GM23338 (cell line): ENCODE measurements at regions not wholly inside any gene's neighbourhood (a gene's known extent, or its start where the extent isn't known, plus 50 kb on each side); places are given as distances from the start of the nearest gene placed in this dataset.

ENCODE experiments used
- ATAC-seq: fragments of 200-7000 bp; cut with Tn5 transposase; 3 replicates; pipeline ENCODE4 v1.9.1; 2020
- DNase-seq: peaks from one replicate; pipeline ENCODE4 v3.0.0-alpha.2; 2015; ENCODE audit warnings: low spot score
- H2AFZ ChIP-seq: fragments of 200-600 bp; sonication (generic); 2 replicates; pipeline ENCODE4 v1.8.0; 2016; ENCODE audit warnings: antibody characterized with exemption, mild to moderate bottlenecking, moderate library complexity
- H3F3A ChIP-seq: fragments of 200-600 bp; sonication (generic); replicated peaks from 2 replicates; pipeline ENCODE4 v1.8.0; 2017; ENCODE audit warnings: antibody characterized with exemption, mixed run types, low read depth
- H3K27ac ChIP-seq: fragments of 200-600 bp; sonication (generic); 2 replicates; pipeline ENCODE4 v1.6.1; 2016; ENCODE audit warnings: low read depth
- H3K27me3 ChIP-seq: fragments of 200-600 bp; sonication (generic); 2 replicates; pipeline ENCODE4 v1.8.0; 2016; ENCODE audit warnings: mild to moderate bottlenecking, mixed run types, moderate library complexity; ENCODE audit not compliant: insufficient read depth
- H3K36me3 ChIP-seq: fragments of 200-600 bp; sonication (generic); 2 replicates; pipeline ENCODE4 v1.8.0; 2016; ENCODE audit warnings: mild to moderate bottlenecking; ENCODE audit not compliant: insufficient read depth
- H3K4me1 ChIP-seq: fragments of 200-600 bp; sonication (generic); 2 replicates; pipeline ENCODE4 v1.8.0; 2016; ENCODE audit warnings: mild to moderate bottlenecking, moderate library complexity; ENCODE audit not compliant: insufficient read depth
- H3K4me2 ChIP-seq: fragments of 200-600 bp; sonication (generic); 2 replicates; pipeline ENCODE4 v1.7.1; 2017; ENCODE audit warnings: mixed run types
- H3K4me3 ChIP-seq: fragments of 200-600 bp; sonication (generic); 2 replicates; pipeline ENCODE4 v1.6.1; 2016; ENCODE audit warnings: mixed run types
- H3K79me2 ChIP-seq: fragments of 200-600 bp; sonication (generic); replicated peaks from 2 replicates; pipeline ENCODE4 v1.8.0; 2017; ENCODE audit warnings: mild to moderate bottlenecking; ENCODE audit not compliant: insufficient read depth
- H3K9me2 ChIP-seq: fragments of 200-600 bp; sonication (generic); 2 replicates; pipeline ENCODE4 v1.8.0; 2017; ENCODE audit not compliant: insufficient read depth
- H4K20me1 ChIP-seq: fragments of 200-600 bp; sonication (generic); replicated peaks from 2 replicates; pipeline ENCODE4 v1.8.0; 2017; ENCODE audit warnings: mild to moderate bottlenecking; ENCODE audit not compliant: insufficient read depth
- H3K27ac Mint-ChIP-seq: 2 replicates; pipeline ENCODE4 v1.8.0; 2020; ENCODE audit warnings: inconsistent platforms, mild to moderate bottlenecking, moderate library complexity, mixed read lengths
- H3K27me3 Mint-ChIP-seq: 3 replicates; pipeline ENCODE4 v1.8.0; 2022; ENCODE audit warnings: low read depth, mild to moderate bottlenecking, moderate library complexity, mixed read lengths, inconsistent platforms; ENCODE audit not compliant: insufficient read depth, poor library complexity
- H3K36me3 Mint-ChIP-seq: 3 replicates; pipeline ENCODE4 v1.8.0; 2021; ENCODE audit warnings: low read depth, mild to moderate bottlenecking, inconsistent platforms, moderate library complexity, mixed read lengths
- H3K4me1 Mint-ChIP-seq: 3 replicates; pipeline ENCODE4 v1.8.0; 2020; ENCODE audit warnings: mild to moderate bottlenecking, inconsistent platforms, mixed read lengths
- H3K4me3 Mint-ChIP-seq: 3 replicates; pipeline ENCODE4 v1.8.0; 2021; ENCODE audit warnings: moderate library complexity, mild to moderate bottlenecking, inconsistent platforms, mixed read lengths
- H3K9me3 Mint-ChIP-seq: 3 replicates; pipeline ENCODE4 v1.8.0; 2020; ENCODE audit warnings: moderate library complexity, mild to moderate bottlenecking, inconsistent platforms, mixed read lengths
- CREB1 ChIP-seq: fragments of 250-450 bp; sonication (Bioruptor Pico); IDR thresholded peaks from 2 replicates; pipeline ENCODE4 v1.5.0; 2020; ENCODE audit warnings: low read depth, mild to moderate bottlenecking, moderate library complexity
- CTCF ChIP-seq, 2 experiments: fragments of 200-600 bp in 1 of 2; sonication (generic) in 1 of 2; conservative IDR thresholded peaks; 2 replicates each; pipeline versions ENCODE4 v1.5.1 to v1.6.1; 2016 to 2017; ENCODE audit warnings: antibody characterized with exemption in 2 of 2, low read depth in 2 of 2, mild to moderate bottlenecking in 2 of 2, moderate library complexity in 1 of 2
- ETS1 ChIP-seq: IDR thresholded peaks from 2 replicates; pipeline ENCODE4 v1.6.1; 2016; ENCODE audit warnings: antibody characterized with exemption
- EZH2 ChIP-seq: fragments of 200-600 bp; sonication (generic); IDR thresholded peaks from one replicate; pipeline ENCODE4 v1.8.0; 2017; ENCODE audit warnings: antibody characterized with exemption, mild to moderate bottlenecking, low read depth; ENCODE audit not compliant: unreplicated experiment
- EZH2phosphoT487 ChIP-seq: fragments of 200-600 bp; sonication (generic); IDR thresholded peaks from one replicate; pipeline ENCODE4 v1.8.1; 2018; ENCODE audit warnings: antibody characterized with exemption; ENCODE audit not compliant: unreplicated experiment
- JUNB ChIP-seq: IDR thresholded peaks from one replicate; pipeline ENCODE4 v1.6.1; 2016; ENCODE audit warnings: antibody characterized with exemption; ENCODE audit not compliant: unreplicated experiment
- NANOG ChIP-seq: IDR thresholded peaks from 2 replicates; pipeline ENCODE4 v1.6.1; 2016; ENCODE audit warnings: antibody characterized with exemption, borderline replicate concordance
- POLR2AphosphoS5 ChIP-seq: IDR thresholded peaks from 2 replicates; pipeline ENCODE4 v1.6.1; 2016; ENCODE audit warnings: antibody characterized with exemption, low read depth
- REST ChIP-seq: IDR thresholded peaks from one replicate; pipeline ENCODE4 v1.6.1; 2018; ENCODE audit warnings: antibody characterized with exemption; ENCODE audit not compliant: unreplicated experiment
- STAT1 ChIP-seq: IDR thresholded peaks from one replicate; pipeline ENCODE4 v1.6.1; 2016; ENCODE audit warnings: antibody characterized with exemption; ENCODE audit not compliant: unreplicated experiment
- ZNF114 ChIP-seq: fragments of 250-450 bp; sonication (Bioruptor Pico); IDR thresholded peaks from 2 replicates; pipeline ENCODE4 v1.5.0; 2020; ENCODE audit warnings: mild to moderate bottlenecking, moderate library complexity
- ZNF331 ChIP-seq: fragments of 250-450 bp; sonication (Bioruptor Pico); IDR thresholded peaks from 2 replicates; pipeline ENCODE4 v1.5.0; 2020; ENCODE audit warnings: low read depth, mild to moderate bottlenecking, moderate library complexity
- ZNF462 ChIP-seq: fragments of 250-450 bp; sonication (Bioruptor Pico); IDR thresholded peaks from 2 replicates; pipeline ENCODE4 v1.5.0; 2020; ENCODE audit warnings: mild to moderate bottlenecking, moderate library complexity

- Histone ChIP-seq H4K20me1 (no peaks in the 10 kb centered on the region), H3K9me2 (peaks cover 6% of the 10 kb centered on the region; the same call in 1 of the 2 replicates), H3K36me3 (no peaks in the 10 kb centered on the region), H3K4me3 (no peak overlapping the region), H2AFZ (peak overlapping the region; percentile 95), H3K27ac (no peak overlapping the region), H3F3A (no peaks in the 10 kb centered on the region), H3K79me2 (no peaks in the 10 kb centered on the region), H3K4me1 (no peaks in the 10 kb centered on the region), H3K4me2 (no peak overlapping the region), H3K27me3 (no peaks in the 10 kb centered on the region)
- H3K4me1 Mint-ChIP-seq = no peaks in the 10 kb centered on the region
- no peak for DNase-seq
- peaks cover 3% of the 10 kb centered on the region for H3K9me3 Mint-ChIP-seq
- 0 out of 2 replicates have a peak overlapping the region, but pooled peaks have one; percentile 7 for H3K27ac Mint-ChIP-seq
- H3K36me3 Mint-ChIP-seq = no peaks in the 10 kb centered on the region
- H3K27me3 Mint-ChIP-seq = peaks cover 2% of the 10 kb centered on the region
- no peak overlapping the region for H3K4me3 Mint-ChIP-seq
- no peak for ATAC-seq
- TF ChIP-seq EZH2 (no peak), ZNF331 (CRISPR knock-in tag) (no peak), ETS1 (no peak), NANOG (no peak), STAT1 (no peak), JUNB (no peak), CTCF (conservative IDR thresholded peaks at IDR 0.05; ENCODE audit: low read depth in 2 of 2) (no peak), CREB1 (CRISPR knock-in tag) (no peak), EZH2phosphoT487 (no peak), ZNF462 (CRISPR knock-in tag) (no peak), REST (no peak), POLR2AphosphoS5 (no peak), ZNF114 (CRISPR knock-in tag) (no peak)
These were observed 100.5 kb downstream of the CFAP44 start for GRCh38 chr3:113340785-113341184.
